Stomach (tissue), 8 donors: ENCODE measurements at regions not wholly inside any gene's neighbourhood (a gene's known extent, or its start where the extent isn't known, plus 50 kb on each side); places are given as distances from the start of the nearest gene placed in this dataset.

Source experiments
- DNase-seq, 2 donors: peaks; one replicate each; pipeline versions ENCODE4 v3.0.0 to v3.0.0-alpha.2; 2013 to 2019
- H3K27ac ChIP-seq, 5 donors: fragments of 200-600 bp in 4 of 5; sonication (generic) in 4 of 5; one replicate each; pipeline ENCODE4 v1.5.1; 2013 to 2019; ENCODE audit warnings: mild to moderate bottlenecking in 1 of 5, moderate library complexity in 1 of 5
- H3K27me3 ChIP-seq, 3 donors: fragments of 200-600 bp; sonication (generic); one replicate each; pipeline ENCODE4 v1.5.1; 2017 to 2019; ENCODE audit warnings: mixed run types in 1 of 3
- H3K36me3 ChIP-seq, 4 donors: fragments of 200-600 bp; sonication (generic); 1 replicate in 3 of 4; 2 replicates in 1 of 4; pipeline ENCODE4 v1.5.1; 2016 to 2019
- H3K4me1 ChIP-seq, 4 donors: fragments of 200-600 bp; sonication (generic); one replicate each; pipeline ENCODE4 v1.5.1; 2016 to 2019
- H3K4me3 ChIP-seq, 4 donors: fragments of 200-600 bp; sonication (generic) in 3 of 4; one replicate each; pipeline ENCODE4 v1.5.1; 2016 to 2019; ENCODE audit warnings: mild to moderate bottlenecking in 1 of 4
- H3K9me3 ChIP-seq, 4 donors: fragments of 200-600 bp; sonication (generic); one replicate each; pipeline ENCODE4 v1.5.1; 2016 to 2019
- CTCF ChIP-seq, 7 experiments: fragments of 450-650 bp in 4 of 7; fragments of 200-600 bp in 3 of 7; sonication (generic) in 3 of 7; IDR thresholded peaks; one replicate each; pipeline ENCODE4 v1.5.1; 2016 to 2019; ENCODE audit warnings: antibody characterized with exemption in 7 of 7, control low read depth in 2 of 7, mild to moderate bottlenecking in 1 of 7
- EP300 ChIP-seq: sonication (generic); formaldehyde crosslinking; IDR thresholded peaks from one replicate; pipeline ENCODE4 v1.6.1; 2017; ENCODE audit warnings: antibody characterized with exemption
- POLR2A ChIP-seq, 4 donors: fragments of 450-650 bp; IDR thresholded peaks; one replicate each; pipeline ENCODE4 v1.6.1; 2016; ENCODE audit warnings: antibody characterized with exemption in 4 of 4, control low read depth in 2 of 4, mild to moderate bottlenecking in 1 of 4, moderate library complexity in 1 of 4
- POLR2AphosphoS5 ChIP-seq, 3 donors: sonication (generic); formaldehyde crosslinking; IDR thresholded peaks; one replicate each; pipeline ENCODE4 v1.6.1; 2016; ENCODE audit warnings: antibody characterized with exemption in 3 of 3
- WGBS, 5 donors: extraction: QIAGEN DNeasy Blood & Tissue Kit in 3 of 5; methylation state at CpG; one replicate each; pipeline versions ENCODE4 v1.1.5 to v1.1.7; 2013 to 2018; 5-methylcytosine and 5-hydroxymethylcytosine counted together
- intact Hi-C: fragments of 100-400 bp; cut with DNase I; formaldehyde crosslinking; loops from one replicate; pipeline ENCODE4 v1.15.1; 2023; ENCODE audit warnings: low total_unique reads
- donor health status: healthy with polysubstance abuse.
- donor health status: Bipolar disorder and iron deficiency.
- donor health status: healthy.

- no peaks in the 10 kb centered on the region for H3K27me3 ChIP-seq
- TF ChIP-seq CTCF (IDR thresholded peaks at IDR 0.05), result no peak
- no peaks in the 10 kb centered on the region for H3K9me3 ChIP-seq
- no peak overlapping the region for H3K27ac ChIP-seq
- no peak for DNase-seq
- intact Hi-C loops, result no loop called here
- no peaks in the 10 kb centered on the region for H3K36me3 ChIP-seq
- H3K4me1 ChIP-seq, result peaks cover 8 to 14% (median 10%) of the 10 kb centered on the region in 4 donors
- WGBS, 5 donors, result 79 to 86% (median 81%) methylated on average over 3 of the region's 3 CpGs
- no peak overlapping the region for H3K4me3 ChIP-seq
These were observed 297.3 kb downstream of the MAF start for GRCh38 chr16:79303206-79303605.

GRCh38 chr16:79302731-79303130 is 297.8 kb downstream of the MAF start:
- no peak for DNase-seq
- Histone ChIP-seq H3K27ac (no peak overlapping the region), H3K27me3 (no peaks in the 10 kb centered on the region), H3K36me3 (no peaks in the 10 kb centered on the region), H3K9me3 (no peaks in the 10 kb centered on the region), H3K4me1 (peaks cover 12 to 18% (median 15%) of the 10 kb centered on the region in 4 donors), H3K4me3 (no peak overlapping the region)
- no peak for TF ChIP-seq EP300
- no peak for TF ChIP-seq POLR2AphosphoS5 (IDR thresholded peaks at IDR 0.05)
- TF ChIP-seq POLR2A (IDR thresholded peaks at IDR 0.05), result no peak
- no peak for TF ChIP-seq CTCF (IDR thresholded peaks at IDR 0.05)
- intact Hi-C loops, result no loop called here
- 83 to 95% (median 94%) methylated on average over 7 of the region's 7 CpGs for WGBS, 5 donors

- peaks cover 15 to 26% (median 18%) of the 10 kb centered on the region in 4 donors for H3K4me1 ChIP-seq
- H3K36me3 ChIP-seq, result no peaks in the 10 kb centered on the region
- H3K27ac ChIP-seq, result no peak overlapping the region
- intact Hi-C loops, result no loop called here
- WGBS, 5 donors, result 84 to 90% (median 89%) methylated on average over 12 of the region's 12 CpGs
- TF ChIP-seq EP300, result no peak
- no peak for TF ChIP-seq POLR2AphosphoS5 (IDR thresholded peaks at IDR 0.05)
- no peak for TF ChIP-seq CTCF (IDR thresholded peaks at IDR 0.05)
- TF ChIP-seq POLR2A (IDR thresholded peaks at IDR 0.05), result no peak
- no peak overlapping the region for H3K4me3 ChIP-seq
- no peak for DNase-seq
- no peaks in the 10 kb centered on the region for H3K27me3 ChIP-seq
- no peaks in the 10 kb centered on the region for H3K9me3 ChIP-seq
These were observed 299.5 kb downstream of the MAF start for GRCh38 chr16:79301051-79301450.

GRCh38 chr16:79298894-79299799 is 301.4 kb downstream of the MAF start:
- Histone ChIP-seq H3K36me3 (no peaks in the 10 kb centered on the region), H3K27me3 (no peaks in the 10 kb centered on the region), H3K9me3 (no peaks in the 10 kb centered on the region), H3K27ac (peak overlapping the region in 2 of 5 donors; percentile 15 to 54), H3K4me1 (peaks cover 20 to 37% (median 24%) of the 10 kb centered on the region in 4 donors), H3K4me3 (no peak overlapping the region)
- 42 to 64% (median 54%) methylated on average over 16 of the region's 16 CpGs for WGBS, 5 donors
- no peak for DNase-seq
- TF ChIP-seq POLR2AphosphoS5 (IDR thresholded peaks at IDR 0.05) (no peak), CTCF (IDR thresholded peaks at IDR 0.05) (no peak), EP300 (no peak), POLR2A (IDR thresholded peaks at IDR 0.05) (no peak)
- intact Hi-C loops, result no loop called here
